GM12878 (cell line): ENCODE measurements at regions not wholly inside any gene's neighbourhood (a gene's known extent, or its start where the extent isn't known, plus 50 kb on each side); places are given as distances from the start of the nearest gene placed in this dataset.

Experiments used
- CEBPB ChIP-seq, 2 experiments: fragments of 150-350 bp in 1 of 2; IDR thresholded peaks; 2 replicates each; pipeline ENCODE4 v1.6.1; 2012 to 2014; ENCODE audit warnings: low read depth in 2 of 2, low read length in 2 of 2, borderline replicate concordance in 1 of 2, inconsistent platforms in 1 of 2
- CEBPZ ChIP-seq: fragments of 150-350 bp; IDR thresholded peaks from 2 replicates; pipeline ENCODE4 v1.6.1; 2016; ENCODE audit warnings: low read depth, low read length
- EP300 ChIP-seq, 2 experiments: fragments of 150-350 bp in 1 of 2; IDR thresholded peaks; 2 replicates each; pipeline ENCODE4 v1.6.1; 2011 to 2012; ENCODE audit warnings: low read depth in 2 of 2, low read length in 2 of 2, borderline replicate concordance in 1 of 2, improper control_type of control experiment in 1 of 2, inconsistent platforms in 1 of 2; ENCODE audit not compliant: control insufficient read depth in 1 of 2
- EZH2 ChIP-seq: IDR thresholded peaks from 2 replicates; pipeline ENCODE4 v1.6.1; 2012; ENCODE audit warnings: low read depth, mild to moderate bottlenecking, control low read depth, inconsistent platforms, low read length, borderline replicate concordance; ENCODE audit not compliant: control insufficient read depth
- KDM1A ChIP-seq: fragments of 200-600 bp; sonication (generic); IDR thresholded peaks from 2 replicates; pipeline ENCODE4 v1.6.1; 2016; ENCODE audit warnings: borderline replicate concordance
- POLR2A ChIP-seq: IDR thresholded peaks from 2 replicates; pipeline ENCODE4 v1.6.1; 2011; ENCODE audit warnings: low read depth, mild to moderate bottlenecking, low read length
- SP1 ChIP-seq: IDR thresholded peaks from one replicate; pipeline ENCODE4 v1.6.1; 2011; ENCODE audit warnings: low read depth, low read length
- ZBTB33 ChIP-seq: fragments of 450-650 bp; IDR thresholded peaks from 2 replicates; pipeline ENCODE4 v1.6.1; 2017; ENCODE audit warnings: mild to moderate bottlenecking
- ZNF274 ChIP-seq: IDR thresholded peaks from one replicate; pipeline ENCODE4 v1.8.0; 2011; ENCODE audit not compliant: insufficient read length, insufficient read depth
- TF ChIP-seq, protein P1 (sequence below), 3 experiments: IDR thresholded peaks in 2 of 3; conservative IDR thresholded peaks in 1 of 3; 2 replicates each; pipeline ENCODE4 v1.5.1; 2011; ENCODE audit warnings: low read depth in 3 of 3, low read length in 3 of 3, mild to moderate bottlenecking in 3 of 3, control low read depth in 2 of 3, moderate library complexity in 2 of 3, inconsistent platforms in 1 of 3, mixed read lengths in 1 of 3; ENCODE audit not compliant: control insufficient read depth in 2 of 3, insufficient read depth in 1 of 3; ENCODE audit errors: extremely low read depth in 1 of 3

GRCh38 chr5:106106384-106106783 lies 1564.4 kb downstream of the EFNA5 start:
- TF ChIP-seq EZH2 (no peak), KDM1A (no peak), EP300 (IDR thresholded peaks at IDR 0.05; ENCODE audit: borderline replicate concordance in 1 of 2, control insufficient read depth in 1 of 2, low read depth in 2 of 2, low read length in 2 of 2) (no peak), SP1 (no peak), POLR2A (no peak), CEBPB (IDR thresholded peaks at IDR 0.05; ENCODE audit: borderline replicate concordance in 1 of 2, low read depth in 2 of 2, low read length in 2 of 2) (no peak), ZNF274 (no peak), CEBPZ (no peak), ZBTB33 (no peak)
- TF ChIP-seq, protein P1, sequence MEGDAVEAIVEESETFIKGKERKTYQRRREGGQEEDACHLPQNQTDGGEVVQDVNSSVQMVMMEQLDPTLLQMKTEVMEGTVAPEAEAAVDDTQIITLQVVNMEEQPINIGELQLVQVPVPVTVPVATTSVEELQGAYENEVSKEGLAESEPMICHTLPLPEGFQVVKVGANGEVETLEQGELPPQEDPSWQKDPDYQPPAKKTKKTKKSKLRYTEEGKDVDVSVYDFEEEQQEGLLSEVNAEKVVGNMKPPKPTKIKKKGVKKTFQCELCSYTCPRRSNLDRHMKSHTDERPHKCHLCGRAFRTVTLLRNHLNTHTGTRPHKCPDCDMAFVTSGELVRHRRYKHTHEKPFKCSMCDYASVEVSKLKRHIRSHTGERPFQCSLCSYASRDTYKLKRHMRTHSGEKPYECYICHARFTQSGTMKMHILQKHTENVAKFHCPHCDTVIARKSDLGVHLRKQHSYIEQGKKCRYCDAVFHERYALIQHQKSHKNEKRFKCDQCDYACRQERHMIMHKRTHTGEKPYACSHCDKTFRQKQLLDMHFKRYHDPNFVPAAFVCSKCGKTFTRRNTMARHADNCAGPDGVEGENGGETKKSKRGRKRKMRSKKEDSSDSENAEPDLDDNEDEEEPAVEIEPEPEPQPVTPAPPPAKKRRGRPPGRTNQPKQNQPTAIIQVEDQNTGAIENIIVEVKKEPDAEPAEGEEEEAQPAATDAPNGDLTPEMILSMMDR (IDR thresholded peaks at IDR 0.05 in 2 of 3, conservative IDR thresholded peaks at IDR 0.05 in 1 of 3; ENCODE audit: control insufficient read depth in 2 of 3, extremely low read depth in 1 of 3, insufficient read depth in 1 of 3, low read depth in 3 of 3, low read length in 3 of 3) = no peak
